NCI-H1105 treated with DMSO at 0.1 percent for 48 hours (cell line): ENCODE measurements at regions not wholly inside any gene's neighbourhood (a gene's known extent, or its start where the extent isn't known, plus 50 kb on each side); places are given as distances from the start of the nearest gene placed in this dataset.

Experiments used
- DNase-seq: peaks from one replicate; lab custom pipeline; 2025; lab: John Stamatoyannopoulos, UW

GRCh38 chr12:115426732-115427131 lies 742.8 kb upstream of the TBX3 start:
- no peak for DNase-seq

DNA sequence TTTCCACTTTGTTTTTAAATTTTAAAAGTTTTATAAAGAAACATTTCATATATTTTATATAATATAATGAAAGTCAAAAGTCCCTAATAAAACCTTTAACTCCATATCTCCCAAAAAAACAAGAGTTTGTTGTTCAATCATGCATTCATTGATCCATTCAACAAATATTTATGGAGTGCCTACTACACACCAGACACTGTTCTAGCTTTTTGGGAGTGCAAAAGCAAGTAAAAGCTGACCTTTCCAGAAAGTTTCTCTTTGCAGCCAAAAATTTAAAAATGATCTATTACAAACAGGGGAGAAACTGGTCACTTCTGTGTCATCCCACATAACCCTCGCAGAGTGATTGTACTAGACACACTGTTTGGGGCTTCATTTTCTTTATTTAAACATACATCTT lies 740.0 kb upstream of the TBX3 start:
- no peak for DNase-seq

DNA sequence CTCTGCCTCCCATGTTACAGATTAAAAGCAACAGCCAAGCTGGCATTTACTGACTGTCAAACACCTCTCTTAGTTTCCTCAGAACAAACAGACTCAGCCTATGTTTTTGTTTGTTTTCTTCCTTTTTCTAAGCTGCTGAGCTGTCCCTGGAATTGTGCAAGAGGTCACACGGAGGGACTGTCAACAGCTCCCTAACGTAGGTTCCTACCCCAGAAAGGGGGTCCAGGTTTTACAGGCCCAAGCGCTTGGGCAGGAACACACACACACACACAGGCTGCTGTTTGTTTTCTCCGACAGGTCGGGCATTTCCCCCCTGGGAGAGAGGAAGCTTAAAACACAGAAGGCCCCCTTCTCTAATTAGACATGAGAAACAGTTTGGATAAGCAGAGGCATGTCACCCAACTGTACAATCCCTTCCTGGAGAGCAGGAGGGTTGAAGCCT lies 739.6 kb upstream of the TBX3 start:
- no peak for DNase-seq

GRCh38 chr12:115422845-115423545 lies 739.0 kb upstream of the TBX3 start:
- DNase-seq: no peak

DNA sequence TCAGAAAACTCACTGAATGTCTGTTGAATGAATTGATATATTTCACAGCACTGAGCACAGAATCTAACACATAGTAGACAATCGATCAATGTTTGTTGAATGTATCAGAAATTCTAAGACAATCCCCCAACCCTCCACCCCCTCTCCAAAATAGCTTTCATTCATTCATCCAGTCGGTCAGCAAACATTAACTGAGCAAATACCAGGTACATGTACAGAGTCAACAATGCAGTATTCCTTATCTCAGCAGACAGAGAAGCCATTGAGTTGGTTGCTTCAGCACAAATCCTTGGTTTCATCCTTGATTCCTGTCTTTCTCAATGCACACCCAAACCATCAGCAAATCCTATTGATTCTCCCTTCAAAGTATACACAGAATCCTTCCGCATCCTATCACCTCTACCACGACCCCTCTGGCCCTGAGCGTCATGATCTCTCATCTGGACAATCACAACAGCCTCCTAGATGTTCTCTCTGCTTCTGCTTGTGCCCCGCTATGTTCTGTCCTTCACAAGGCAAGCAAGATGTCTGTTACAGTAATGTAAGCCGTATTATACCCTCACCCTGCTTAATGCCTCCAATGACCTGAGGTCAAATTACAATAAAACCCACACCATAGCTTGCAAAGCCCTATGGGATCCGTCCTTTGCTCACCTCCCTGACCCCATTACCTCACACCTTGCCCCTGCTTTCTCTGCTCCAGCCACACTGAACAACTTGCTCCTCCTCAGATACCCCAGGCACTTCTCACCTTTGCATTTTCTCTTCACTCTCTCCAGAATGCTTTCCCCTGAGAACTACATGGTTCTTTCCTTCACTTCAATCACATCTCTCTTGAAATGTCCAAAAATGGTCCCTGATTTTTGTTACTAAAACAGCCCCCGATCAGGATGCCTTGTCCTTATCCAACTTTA lies 738.1 kb upstream of the TBX3 start:
- DNase-seq: no peak

GRCh38 chr12:115421350-115421749 lies 737.4 kb upstream of the TBX3 start:
- no peak for DNase-seq

- DNase-seq: no peak
Observed at GRCh38 chr12:115419145-115419646, 735.2 kb upstream of the TBX3 start.

GRCh38 chr12:115417610-115418009 lies 733.6 kb upstream of the TBX3 start:
- DNase-seq: no peak

GRCh38 chr12:115416869-115417268 lies 732.9 kb upstream of the TBX3 start:
- DNase-seq: no peak

DNA sequence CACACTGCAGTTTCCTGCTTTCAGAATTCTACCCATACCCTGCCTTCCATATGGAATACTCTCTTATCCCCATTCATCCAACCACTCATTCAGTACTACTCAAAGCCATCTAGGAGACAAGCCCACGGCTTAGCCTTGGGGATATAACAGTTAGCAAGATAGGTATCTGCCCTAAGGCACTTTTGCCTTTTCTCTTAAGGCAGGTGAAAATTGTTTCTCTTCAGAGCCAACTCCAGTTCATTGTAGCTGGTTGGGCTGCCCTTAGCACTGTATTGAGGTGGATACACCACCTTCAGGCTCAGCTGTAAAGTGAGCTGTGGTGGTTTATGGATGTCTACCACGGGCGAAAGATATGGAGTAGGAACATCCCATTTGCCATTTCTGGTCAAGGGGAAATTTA lies 729.7 kb upstream of the TBX3 start:
- no peak for DNase-seq

DNA sequence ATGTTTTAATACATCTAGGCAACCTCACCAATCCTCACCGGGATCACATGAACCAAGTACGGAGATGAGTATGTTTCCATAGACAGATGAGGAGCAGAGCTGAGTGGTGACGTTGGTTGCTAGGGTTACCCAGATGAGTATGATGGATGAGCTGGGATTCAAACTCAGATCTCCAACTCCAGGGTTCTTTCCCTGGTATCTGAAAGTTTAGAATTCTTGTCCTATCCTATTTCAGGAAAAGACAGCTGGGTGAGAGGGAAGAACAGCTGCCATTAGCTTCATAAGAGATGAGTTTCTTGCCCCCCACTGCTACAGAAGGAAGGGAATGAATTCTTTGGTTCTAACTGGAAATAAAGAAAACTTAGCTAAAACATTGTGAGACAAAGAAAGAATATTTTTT lies 728.9 kb upstream of the TBX3 start:
- DNase-seq: no peak

DNA sequence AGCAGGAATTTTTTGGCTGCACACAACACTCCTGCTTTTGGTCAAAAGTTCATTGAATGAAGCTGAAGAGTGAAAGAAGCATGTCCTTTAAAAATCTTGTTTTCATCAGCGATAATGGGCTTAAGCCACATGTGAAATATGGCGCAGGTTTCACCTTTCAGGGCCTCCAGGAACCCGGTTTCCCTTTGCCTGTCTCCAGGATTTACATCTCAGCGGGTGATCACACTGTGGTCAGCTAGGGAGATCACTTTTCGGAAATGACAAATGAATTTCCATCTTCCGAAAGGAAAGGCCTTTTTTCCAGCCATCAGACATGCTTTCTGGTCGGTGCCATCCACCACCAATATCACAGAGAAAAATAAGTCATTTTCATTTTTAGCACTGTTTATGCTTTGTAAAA lies 727.1 kb upstream of the TBX3 start:
- no peak for DNase-seq

- DNase-seq: no peak
Observed at GRCh38 chr12:115408642-115409041, 724.7 kb upstream of the TBX3 start.

DNA sequence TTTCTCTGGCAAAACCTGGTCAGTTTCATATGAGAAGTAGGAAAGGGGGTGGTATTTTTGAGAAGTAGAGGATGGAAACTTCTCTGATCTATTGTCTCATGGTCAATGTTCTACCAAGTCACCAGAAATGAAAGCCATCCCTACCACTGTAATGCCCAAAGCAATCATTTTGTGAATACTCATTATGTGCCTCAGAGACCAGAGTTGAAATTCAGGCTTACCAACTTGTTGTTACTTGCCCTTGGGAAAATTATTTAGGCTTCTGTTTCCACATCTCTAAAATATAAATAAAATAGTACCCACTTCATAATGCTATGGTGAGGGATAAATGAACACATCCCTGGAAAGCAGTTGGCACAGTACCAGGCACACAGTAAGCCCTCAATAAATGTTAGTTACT lies 723.7 kb upstream of the TBX3 start:
- peak; percentile 71 for DNase-seq

DNA sequence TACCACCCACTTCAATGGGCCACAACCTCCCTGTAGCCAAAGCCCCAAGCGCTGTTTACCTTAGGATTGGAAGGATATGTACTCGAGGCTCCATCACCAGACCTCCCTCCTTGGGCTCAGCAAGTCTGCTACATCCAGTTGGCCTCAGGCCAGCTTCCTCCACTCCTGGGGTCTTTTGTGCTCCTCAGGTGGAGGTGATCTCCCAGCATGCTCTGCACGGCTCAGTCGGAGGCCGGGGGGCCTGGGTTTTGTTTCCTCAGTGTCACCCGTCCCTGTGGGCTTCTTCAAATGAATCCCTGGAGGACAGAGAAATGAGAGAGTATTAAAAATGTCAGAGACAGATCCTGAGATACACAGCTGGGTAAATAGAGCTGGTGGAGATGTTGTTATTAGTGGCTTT lies 723.1 kb upstream of the TBX3 start:
- DNase-seq: peak; percentile 29

DNA sequence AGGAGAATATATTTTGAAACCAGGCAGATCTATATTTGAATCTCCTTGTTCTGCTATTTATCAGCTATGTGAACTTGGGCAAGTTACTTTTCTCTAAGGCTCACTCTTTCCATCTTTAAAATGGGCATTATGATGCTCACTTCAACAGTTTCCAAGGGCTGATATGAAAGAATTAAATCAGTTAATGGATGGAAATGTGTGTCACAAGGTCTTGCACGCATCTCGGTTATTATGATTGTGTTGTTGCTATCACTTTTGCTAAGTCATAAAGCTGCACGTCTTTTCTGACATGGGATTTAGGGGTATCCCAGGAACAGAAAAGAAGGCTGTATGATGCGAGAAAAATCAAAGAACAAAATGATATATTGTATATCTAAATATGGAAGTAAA lies 721.5 kb upstream of the TBX3 start:
- no peak for DNase-seq

DNA sequence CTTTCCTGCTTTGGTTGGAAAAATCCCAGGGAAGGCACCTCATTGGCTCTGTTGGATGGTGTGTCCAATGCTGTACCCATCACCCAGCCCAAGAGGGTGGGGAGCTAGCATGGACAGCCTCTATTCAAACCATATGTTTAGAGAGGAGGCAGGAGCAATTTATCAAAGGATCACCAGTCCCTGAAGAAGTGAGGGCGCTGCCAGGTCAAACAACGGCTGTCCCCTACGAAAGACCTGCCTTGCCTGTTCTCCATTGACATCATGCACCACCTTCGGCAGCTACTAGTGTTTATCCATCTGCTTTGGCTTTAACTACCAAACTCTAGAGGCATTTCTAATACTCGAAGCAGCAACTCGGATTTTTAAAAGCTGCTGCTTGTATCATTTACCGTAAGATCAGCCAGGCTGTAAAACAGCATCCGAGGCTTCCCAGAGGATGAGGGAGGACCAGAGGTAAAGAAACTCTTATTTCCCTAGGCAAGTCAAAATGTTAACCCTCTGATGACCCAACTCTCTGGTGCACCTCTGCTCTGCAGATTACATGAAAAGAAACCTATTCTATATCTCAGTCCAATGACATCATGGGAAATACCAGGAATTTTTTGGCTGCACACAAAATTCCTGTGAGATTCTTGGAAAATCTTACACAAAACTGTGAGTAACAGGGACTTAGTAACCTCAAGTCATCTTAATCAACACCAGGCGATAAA lies 720.9 kb upstream of the TBX3 start:
- no peak for DNase-seq

- no peak for DNase-seq
Observed at GRCh38 chr12:115403689-115404088, 719.7 kb upstream of the TBX3 start.

DNA sequence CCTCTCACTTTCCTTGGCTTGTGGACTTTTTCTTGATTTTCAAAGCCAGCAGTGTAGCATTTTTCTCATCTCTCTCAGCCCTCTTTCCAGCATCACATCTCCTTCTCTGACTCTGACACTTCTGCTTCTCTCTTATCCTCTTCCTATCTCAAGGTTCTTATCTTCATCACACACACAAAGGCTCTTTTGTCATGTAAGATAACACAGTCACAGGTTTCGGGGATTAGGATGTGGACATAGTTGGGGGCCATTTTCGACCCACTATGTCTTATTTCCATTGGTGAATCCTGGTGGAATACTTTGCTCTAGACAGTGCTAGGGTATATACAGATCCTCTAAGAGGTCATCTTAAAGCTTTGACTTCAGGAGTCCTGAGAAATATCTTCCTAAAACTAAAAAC lies 719.3 kb upstream of the TBX3 start:
- DNase-seq: no peak

DNA sequence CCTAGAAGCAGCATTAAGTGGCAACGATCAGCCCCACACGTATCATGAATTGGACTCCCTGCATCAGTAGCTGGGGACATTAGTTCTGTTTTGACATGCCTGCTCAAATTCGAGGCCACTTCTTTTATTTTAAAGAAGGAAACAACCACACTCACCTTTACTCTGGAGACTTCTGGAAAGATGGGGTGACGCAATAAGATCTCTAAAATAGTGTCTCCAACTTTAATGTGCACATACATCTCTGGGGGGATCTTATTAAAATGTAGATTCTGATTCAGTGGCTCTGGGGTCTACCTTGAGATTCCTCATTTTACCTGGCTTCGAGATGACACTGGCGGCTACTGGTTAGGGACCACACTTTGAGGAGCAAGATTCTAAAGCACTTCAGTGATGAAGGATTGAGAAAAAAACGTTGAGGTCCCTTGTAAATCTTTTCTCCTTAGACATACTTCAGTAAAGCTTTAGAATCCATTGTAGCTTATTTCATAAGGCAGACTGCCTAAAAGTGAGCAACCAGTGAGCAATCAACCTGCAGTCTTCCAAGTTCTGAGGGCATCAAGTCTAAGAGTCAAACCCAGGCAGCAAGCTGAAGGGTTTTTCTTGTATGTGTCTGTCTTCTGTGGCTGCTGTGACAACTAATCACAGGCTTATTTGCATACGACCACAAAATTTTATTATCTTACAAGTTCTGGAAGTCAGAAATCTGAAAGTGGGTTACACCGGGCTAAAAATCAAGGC lies 718.6 kb upstream of the TBX3 start:
- DNase-seq: no peak

- no peak for DNase-seq
Observed at GRCh38 chr12:115401761-115402160, 717.8 kb upstream of the TBX3 start.

GRCh38 chr12:115400011-115400410 lies 716.0 kb upstream of the TBX3 start:
- DNase-seq: no peak
